Activated CD4-positive, alpha-beta memory T cell treated with anti-CD3 and anti-CD28 coated beads for 36 hours (primary cell): ENCODE measurements at regions not wholly inside any gene's neighbourhood (a gene's known extent, or its start where the extent isn't known, plus 50 kb on each side); places are given as distances from the start of the nearest gene placed in this dataset.
"Not testable (repeated sequence)": the region's sequence is repeated elsewhere in the genome, so short reads cannot be mapped to it uniquely, and the experiment has no call there.

ENCODE experiments used
- CTCF ChIA-PET: fragments of 350-600 bp; sonication (Branson Sonifier 250); formaldehyde crosslinking; loops from one replicate; lab custom pipeline; 2021; ENCODE audit warnings: antibody characterized with exemption, inconsistent platforms; lab: Charles Lee
- POLR2A ChIA-PET: fragments of 350-600 bp; sonication (Branson Sonifier 250); formaldehyde crosslinking; loops from one replicate; lab custom pipeline; 2021; ENCODE audit warnings: antibody characterized with exemption; lab: Charles Lee
- DNase-seq: peaks from one replicate; pipeline ENCODE4 v3.0.0-alpha.2; 2020
- H3K27ac Mint-ChIP-seq: one replicate; pipeline ENCODE4 v1.8.0; 2021; ENCODE audit warnings: mixed read lengths
- H3K27me3 Mint-ChIP-seq: one replicate; pipeline ENCODE4 v1.8.0; 2021; ENCODE audit warnings: mixed read lengths
- H3K36me3 Mint-ChIP-seq: one replicate; pipeline ENCODE4 v1.8.0; 2021; ENCODE audit warnings: mixed read lengths
- H3K4me1 Mint-ChIP-seq: one replicate; pipeline ENCODE4 v1.8.0; 2021; ENCODE audit warnings: low read depth, mixed read lengths
- H3K4me3 Mint-ChIP-seq: one replicate; pipeline ENCODE4 v1.8.0; 2021; ENCODE audit warnings: mild to moderate bottlenecking, mixed read lengths
- H3K9me3 Mint-ChIP-seq: one replicate; pipeline ENCODE4 v1.8.0; 2021; ENCODE audit warnings: mixed read lengths
- intact Hi-C: fragments of 100-400 bp; cut with micrococcal nuclease; formaldehyde crosslinking; loops from one replicate; pipeline ENCODE4 v1.15.1; 2023

DNA sequence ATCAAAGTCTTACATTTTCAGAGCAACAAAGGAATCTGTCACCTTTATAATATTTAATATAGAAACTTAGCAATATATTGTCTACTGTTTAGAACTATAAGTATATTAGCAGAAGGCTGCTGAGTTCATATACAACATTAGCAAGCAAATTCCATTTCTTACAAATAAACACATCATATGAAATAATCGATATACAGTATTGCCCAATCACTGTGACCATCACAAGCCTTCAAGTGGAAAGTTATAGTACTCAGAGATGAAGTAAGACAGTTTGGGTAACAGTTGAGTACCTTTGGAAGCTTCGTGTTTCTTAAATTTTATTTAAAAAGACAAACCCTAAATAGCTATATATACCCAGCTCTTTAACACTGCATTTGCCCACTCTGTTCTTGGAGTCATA, 135.2 kb upstream of the IRX1 start:
- H3K36me3 Mint-ChIP-seq = no peaks in the 10 kb centered on the region
- H3K9me3 Mint-ChIP-seq = no peaks in the 10 kb centered on the region
- no peak for DNase-seq
- no peak overlapping the region for H3K27ac Mint-ChIP-seq
- H3K4me1 Mint-ChIP-seq = no peaks in the 10 kb centered on the region
- CTCF ChIA-PET = no interaction called here
- no peak overlapping the region for H3K4me3 Mint-ChIP-seq
- no peaks in the 10 kb centered on the region for H3K27me3 Mint-ChIP-seq
- intact Hi-C loops = no loop called here
- POLR2A ChIA-PET = no interaction called here

GRCh38 chr5:3456121-3456681, 139.4 kb upstream of the IRX1 start:
- Mint-ChIP-seq H3K27me3 (no peaks in the 10 kb centered on the region), H3K4me3 (no peak overlapping the region), H3K27ac (no peak overlapping the region), H3K36me3 (no peaks in the 10 kb centered on the region), H3K4me1 (no peaks in the 10 kb centered on the region), H3K9me3 (peaks cover 10% of the 10 kb centered on the region)
- no peak for DNase-seq
- ChIA-PET CTCF (no interaction called here), POLR2A (no interaction called here)
- intact Hi-C loops = no loop called here

GRCh38 chr5:3454028-3454427, 141.6 kb upstream of the IRX1 start:
- H3K27ac Mint-ChIP-seq, DNase-seq: not testable (repeated sequence)

GRCh38 chr5:3452622-3453021, 143.0 kb upstream of the IRX1 start:
- intact Hi-C loops = no loop called here
- Mint-ChIP-seq H3K36me3 (no peaks in the 10 kb centered on the region), H3K9me3 (peaks cover 13% of the 10 kb centered on the region), H3K4me1 (no peaks in the 10 kb centered on the region), H3K4me3 (no peak overlapping the region), H3K27me3 (no peaks in the 10 kb centered on the region), H3K27ac (no peak overlapping the region)
- POLR2A ChIA-PET = no interaction called here
- CTCF ChIA-PET = no interaction called here
- DNase-seq = no peak

More at GRCh38 chr5:3454028-3454427, 141.6 kb upstream of the IRX1 start:
- POLR2A ChIA-PET, intact Hi-C loops, H3K27me3 Mint-ChIP-seq, H3K4me1 Mint-ChIP-seq, H3K36me3 Mint-ChIP-seq, H3K4me3 Mint-ChIP-seq: not testable (repeated sequence)
- peaks cover 11% of the 10 kb centered on the region for H3K9me3 Mint-ChIP-seq
- CTCF ChIA-PET = interaction anchor here (0.6 kb wide), 1 partner anchor 808 kb away, joined by 3 read pairs; no protein-coding TSS in a partner anchor

DNA sequence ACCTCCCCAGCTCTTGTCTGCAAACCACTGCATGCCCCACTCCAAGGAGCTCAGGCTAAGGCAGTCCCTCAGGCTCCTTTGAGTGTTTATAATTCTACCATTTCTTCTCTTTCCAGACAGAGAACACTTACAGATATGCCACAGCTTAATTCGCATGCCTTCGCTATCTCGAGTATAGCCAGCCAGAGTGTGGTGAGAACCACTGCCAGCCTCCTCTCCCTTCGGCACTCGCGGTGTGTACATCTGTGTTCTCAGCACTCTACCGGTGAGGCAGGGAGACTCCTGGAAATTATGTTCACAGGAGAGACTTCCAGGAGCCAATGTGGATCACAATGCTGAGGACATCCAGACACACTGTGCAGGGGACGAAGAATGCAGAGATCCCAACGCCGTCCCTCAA, 143.7 kb upstream of the IRX1 start:
- DNase-seq = no peak
- ChIA-PET POLR2A (no interaction called here), CTCF (no interaction called here)
- Mint-ChIP-seq H3K27me3 (no peaks in the 10 kb centered on the region), H3K4me1 (no peaks in the 10 kb centered on the region), H3K27ac (no peak overlapping the region), H3K36me3 (no peaks in the 10 kb centered on the region), H3K9me3 (peaks cover 16% of the 10 kb centered on the region), H3K4me3 (no peak overlapping the region)
- intact Hi-C loops = no loop called here

GRCh38 chr5:3449481-3449880, 146.2 kb upstream of the IRX1 start:
- H3K27ac Mint-ChIP-seq = no peak overlapping the region
- H3K4me1 Mint-ChIP-seq = no peaks in the 10 kb centered on the region
- DNase-seq = no peak
- ChIA-PET POLR2A (no interaction called here), CTCF (no interaction called here)
- H3K36me3 Mint-ChIP-seq = no peaks in the 10 kb centered on the region
- H3K9me3 Mint-ChIP-seq = peaks cover 19% of the 10 kb centered on the region
- H3K27me3 Mint-ChIP-seq = no peaks in the 10 kb centered on the region
- intact Hi-C loops = no loop called here
- no peak overlapping the region for H3K4me3 Mint-ChIP-seq

- no peaks in the 10 kb centered on the region for H3K36me3 Mint-ChIP-seq
- no peak overlapping the region for H3K27ac Mint-ChIP-seq
- H3K4me3 Mint-ChIP-seq = no peak overlapping the region
- POLR2A ChIA-PET = no interaction called here
- H3K9me3 Mint-ChIP-seq = peaks cover 11% of the 10 kb centered on the region
- DNase-seq = no peak
- H3K27me3 Mint-ChIP-seq = no peaks in the 10 kb centered on the region
- no peaks in the 10 kb centered on the region for H3K4me1 Mint-ChIP-seq
- CTCF ChIA-PET = no interaction called here
- intact Hi-C loops = no loop called here
These were observed 149.2 kb upstream of the IRX1 start for GRCh38 chr5:3446410-3446809.

DNA sequence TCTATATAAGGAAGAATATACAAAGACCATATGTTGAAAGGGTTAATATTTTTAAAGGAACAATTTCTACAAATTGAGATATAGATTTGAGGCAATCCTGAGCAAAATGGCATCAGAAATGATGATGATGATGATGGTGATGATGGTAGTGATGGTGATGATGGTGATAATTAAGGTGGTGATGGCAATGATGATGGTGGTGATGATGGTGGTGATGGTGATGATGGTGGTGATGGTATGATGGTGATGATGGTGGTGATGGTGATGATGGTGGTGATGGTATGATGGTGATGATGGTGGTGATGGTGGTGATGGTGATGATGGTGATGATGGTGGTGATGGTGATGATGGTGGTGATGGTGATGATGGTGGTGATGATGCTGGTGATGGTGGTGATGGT, 150.1 kb upstream of the IRX1 start:
- POLR2A ChIA-PET = not testable (repeated sequence)

DNA sequence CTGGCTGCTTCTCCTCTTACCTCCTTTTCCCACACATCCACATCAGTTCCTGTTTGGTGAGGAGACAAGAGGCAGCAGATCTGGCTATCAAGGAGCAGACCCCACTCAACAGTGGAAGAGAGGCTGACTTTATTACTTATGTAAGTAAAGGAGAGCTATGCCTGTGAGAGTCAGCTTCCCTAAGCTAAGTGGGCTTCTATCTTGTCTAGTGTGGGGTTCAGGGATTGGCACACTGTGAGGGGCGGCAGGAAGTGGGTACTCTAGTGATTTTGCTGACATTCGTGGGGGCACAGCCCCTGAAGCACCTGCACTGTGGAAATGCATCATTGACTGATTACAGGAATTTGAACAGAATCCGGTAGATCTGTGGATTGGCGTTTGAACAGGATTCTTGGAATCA, 163.5 kb upstream of the IRX1 start:
- ChIA-PET CTCF (no interaction called here), POLR2A (no interaction called here)
- Mint-ChIP-seq H3K9me3 (no peaks in the 10 kb centered on the region), H3K27me3 (no peaks in the 10 kb centered on the region), H3K27ac (no peak overlapping the region), H3K4me3 (no peak overlapping the region), H3K4me1 (no peaks in the 10 kb centered on the region), H3K36me3 (no peaks in the 10 kb centered on the region)
- DNase-seq = no peak
- intact Hi-C loops = no loop called here

More for the DNA sequence above, 150.1 kb upstream of the IRX1 start:
- DNase-seq, H3K4me1 Mint-ChIP-seq, H3K36me3 Mint-ChIP-seq, H3K9me3 Mint-ChIP-seq, H3K27ac Mint-ChIP-seq, H3K27me3 Mint-ChIP-seq, H3K4me3 Mint-ChIP-seq, CTCF ChIA-PET, intact Hi-C loops: not testable (repeated sequence)

- intact Hi-C loops = no loop called here
- Mint-ChIP-seq H3K27me3 (no peaks in the 10 kb centered on the region), H3K4me1 (no peaks in the 10 kb centered on the region), H3K27ac (no peak overlapping the region), H3K36me3 (no peaks in the 10 kb centered on the region), H3K9me3 (no peaks in the 10 kb centered on the region), H3K4me3 (no peak overlapping the region)
- ChIA-PET POLR2A (no interaction called here), CTCF (no interaction called here)
- no peak for DNase-seq
These were observed 164.9 kb upstream of the IRX1 start for GRCh38 chr5:3430691-3431090.

- CTCF ChIA-PET = no interaction called here
- Mint-ChIP-seq H3K27ac (no peak overlapping the region), H3K27me3 (no peaks in the 10 kb centered on the region), H3K4me1 (no peaks in the 10 kb centered on the region), H3K4me3 (no peak overlapping the region), H3K9me3 (no peaks in the 10 kb centered on the region), H3K36me3 (no peaks in the 10 kb centered on the region)
- DNase-seq = no peak
- intact Hi-C loops = no loop called here
- POLR2A ChIA-PET = no interaction called here
These were observed 165.7 kb upstream of the IRX1 start for GRCh38 chr5:3429962-3430361.

DNA sequence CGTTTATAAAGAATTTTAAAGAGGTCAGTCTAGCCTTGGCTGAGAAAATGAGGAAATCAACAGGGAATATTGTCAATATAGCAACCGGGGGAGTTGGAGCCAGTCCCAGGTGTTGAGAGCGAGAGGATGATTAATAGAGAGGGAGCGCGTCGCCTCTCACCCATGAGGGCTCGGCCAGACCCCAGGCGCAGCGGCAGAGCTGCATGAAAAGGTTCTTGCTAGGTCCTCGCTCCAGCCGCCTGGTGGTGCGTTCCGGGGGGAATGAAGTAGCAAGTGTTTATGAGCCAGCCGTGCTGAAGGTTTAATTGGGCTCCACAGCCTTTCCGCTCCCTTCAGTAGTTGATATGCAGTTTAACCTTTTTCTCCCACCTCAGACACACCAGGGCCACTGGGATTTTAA, 167.3 kb upstream of the IRX1 start:
- H3K27me3 Mint-ChIP-seq = no peaks in the 10 kb centered on the region
- H3K9me3 Mint-ChIP-seq = no peaks in the 10 kb centered on the region
- intact Hi-C loops = no loop called here
- H3K36me3 Mint-ChIP-seq = no peaks in the 10 kb centered on the region
- H3K4me3 Mint-ChIP-seq = no peak overlapping the region
- H3K27ac Mint-ChIP-seq = no peak overlapping the region
- CTCF ChIA-PET = no interaction called here
- no peaks in the 10 kb centered on the region for H3K4me1 Mint-ChIP-seq
- POLR2A ChIA-PET = no interaction called here
- no peak for DNase-seq

DNA sequence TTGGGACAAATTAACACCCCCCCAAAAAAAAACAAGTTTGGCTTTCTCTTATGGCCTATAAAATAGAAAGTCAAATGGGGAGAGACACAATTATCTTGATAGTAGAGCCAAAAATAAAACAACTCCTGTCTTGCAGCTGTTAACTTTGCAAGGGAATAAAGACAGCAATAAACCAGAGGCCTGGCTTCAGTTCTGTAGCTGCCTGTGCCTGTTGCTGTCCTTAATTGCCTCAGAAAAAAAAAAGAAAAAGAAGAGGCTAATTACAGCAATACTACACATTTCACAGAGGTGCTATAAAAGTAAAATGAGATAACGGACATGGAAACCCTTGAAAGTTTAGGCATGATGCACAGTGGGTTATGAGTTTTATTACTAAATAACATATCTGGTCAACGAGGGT, 170.7 kb upstream of the IRX1 start:
- Mint-ChIP-seq H3K4me3 (no peak overlapping the region), H3K27me3 (no peaks in the 10 kb centered on the region), H3K4me1 (no peaks in the 10 kb centered on the region), H3K27ac (no peak overlapping the region), H3K9me3 (no peaks in the 10 kb centered on the region), H3K36me3 (no peaks in the 10 kb centered on the region)
- intact Hi-C loops = no loop called here
- POLR2A ChIA-PET = no interaction called here
- CTCF ChIA-PET = interaction anchor here (0.7 kb wide), 1 partner anchor 54 kb away, joined by 3 read pairs; no protein-coding TSS in a partner anchor
- no peak for DNase-seq
